T-helper 2 cell treated with Interferon-gamma antibody and Interleukin-4, amounts not matched to agents 5 μg/mL and 100 μg/mL, for 36 hours (primary cell): ENCODE measurements at regions not wholly inside any gene's neighbourhood (a gene's known extent, or its start where the extent isn't known, plus 50 kb on each side); places are given as distances from the start of the nearest gene placed in this dataset.
A peak's percentile ranks its signal among the peaks of the same experiment; 100 is the strongest.
"Not testable (repeated sequence)": the region's sequence is repeated elsewhere in the genome, so short reads cannot be mapped to it uniquely, and the experiment has no call there.

Experiments
- DNase-seq: peaks from one replicate; pipeline ENCODE4 v3.0.0; 2021; ENCODE audit warnings: low spot score
- H3K27ac Mint-ChIP-seq: one replicate; pipeline ENCODE4 v1.8.0; 2021; ENCODE audit warnings: mild to moderate bottlenecking, mixed read lengths
- H3K27me3 Mint-ChIP-seq: one replicate; pipeline ENCODE4 v1.8.0; 2021; ENCODE audit warnings: low read depth, mixed read lengths
- H3K36me3 Mint-ChIP-seq: one replicate; pipeline ENCODE4 v1.8.0; 2021; ENCODE audit warnings: low read depth, mixed read lengths
- H3K4me1 Mint-ChIP-seq: one replicate; pipeline ENCODE4 v1.8.0; 2021; ENCODE audit warnings: low read depth, mixed read lengths
- H3K4me3 Mint-ChIP-seq: one replicate; pipeline ENCODE4 v1.8.0; 2022; ENCODE audit warnings: mild to moderate bottlenecking, moderate library complexity, mixed read lengths
- H3K9me3 Mint-ChIP-seq: one replicate; pipeline ENCODE4 v1.8.0; 2021; ENCODE audit warnings: mixed read lengths

GRCh38 chr16:16956376-16956775 lies 514.4 kb downstream of the XYLT1 start:
- Mint-ChIP-seq H3K27ac (no peak overlapping the region), H3K4me3 (no peak overlapping the region), H3K4me1 (no peaks in the 10 kb centered on the region), H3K9me3 (no peaks in the 10 kb centered on the region), H3K27me3 (peaks cover 3% of the 10 kb centered on the region), H3K36me3 (no peaks in the 10 kb centered on the region)
- DNase-seq = no peak

GRCh38 chr16:16960785-16961184 lies 510.0 kb downstream of the XYLT1 start:
- Mint-ChIP-seq H3K36me3 (no peaks in the 10 kb centered on the region), H3K27ac (no peak overlapping the region), H3K4me3 (no peak overlapping the region), H3K9me3 (no peaks in the 10 kb centered on the region), H3K4me1 (no peaks in the 10 kb centered on the region), H3K27me3 (peaks cover 3% of the 10 kb centered on the region)
- no peak for DNase-seq

GRCh38 chr16:16966439-16966838 lies 504.3 kb downstream of the XYLT1 start:
- peaks cover 6% of the 10 kb centered on the region for H3K27me3 Mint-ChIP-seq
- no peak overlapping the region for H3K4me3 Mint-ChIP-seq
- no peaks in the 10 kb centered on the region for H3K9me3 Mint-ChIP-seq
- no peak for DNase-seq
- H3K36me3 Mint-ChIP-seq = no peaks in the 10 kb centered on the region
- no peak overlapping the region for H3K27ac Mint-ChIP-seq
- no peaks in the 10 kb centered on the region for H3K4me1 Mint-ChIP-seq

- Mint-ChIP-seq H3K4me3 (no peak overlapping the region), H3K27ac (no peak overlapping the region), H3K36me3 (no peaks in the 10 kb centered on the region), H3K4me1 (no peaks in the 10 kb centered on the region), H3K27me3 (peaks cover 5% of the 10 kb centered on the region), H3K9me3 (no peaks in the 10 kb centered on the region)
- no peak for DNase-seq
Measured at GRCh38 chr16:16971042-16971441, 499.7 kb downstream of the XYLT1 start.

GRCh38 chr16:16972831-16973230 lies 497.9 kb downstream of the XYLT1 start:
- Mint-ChIP-seq H3K27me3 (no peaks in the 10 kb centered on the region), H3K9me3 (no peaks in the 10 kb centered on the region), H3K27ac (no peak overlapping the region), H3K4me3 (no peak overlapping the region), H3K4me1 (no peaks in the 10 kb centered on the region), H3K36me3 (no peaks in the 10 kb centered on the region)
- no peak for DNase-seq

- no peaks in the 10 kb centered on the region for H3K36me3 Mint-ChIP-seq
- H3K27me3 Mint-ChIP-seq = no peaks in the 10 kb centered on the region
- no peaks in the 10 kb centered on the region for H3K9me3 Mint-ChIP-seq
- DNase-seq = no peak
- H3K4me1 Mint-ChIP-seq = no peaks in the 10 kb centered on the region
- no peak overlapping the region for H3K4me3 Mint-ChIP-seq
- no peak overlapping the region for H3K27ac Mint-ChIP-seq
Measured at GRCh38 chr16:16973707-16974591, 496.8 kb downstream of the XYLT1 start.

- Mint-ChIP-seq H3K9me3 (no peaks in the 10 kb centered on the region), H3K27ac (no peak overlapping the region), H3K4me1 (no peaks in the 10 kb centered on the region), H3K36me3 (no peaks in the 10 kb centered on the region), H3K4me3 (no peak overlapping the region), H3K27me3 (no peaks in the 10 kb centered on the region)
- DNase-seq = no peak
Measured at GRCh38 chr16:16982614-16983013, 488.1 kb downstream of the XYLT1 start.

- Mint-ChIP-seq H3K27ac (no peak overlapping the region), H3K27me3 (no peaks in the 10 kb centered on the region), H3K9me3 (no peaks in the 10 kb centered on the region), H3K36me3 (no peaks in the 10 kb centered on the region), H3K4me3 (no peak overlapping the region), H3K4me1 (no peaks in the 10 kb centered on the region)
- no peak for DNase-seq
Measured at GRCh38 chr16:16983582-16983981, 487.2 kb downstream of the XYLT1 start.

- not testable (repeated sequence) for H3K4me1 Mint-ChIP-seq, H3K27me3 Mint-ChIP-seq, H3K9me3 Mint-ChIP-seq, H3K4me3 Mint-ChIP-seq, DNase-seq, H3K36me3 Mint-ChIP-seq, H3K27ac Mint-ChIP-seq
Measured at GRCh38 chr16:16984091-16984490, 486.7 kb downstream of the XYLT1 start.

GRCh38 chr16:16985707-16986106 lies 485.1 kb downstream of the XYLT1 start:
- Mint-ChIP-seq H3K4me3 (no peak overlapping the region), H3K27me3 (no peaks in the 10 kb centered on the region), H3K9me3 (no peaks in the 10 kb centered on the region), H3K27ac (no peak overlapping the region), H3K36me3 (no peaks in the 10 kb centered on the region), H3K4me1 (no peaks in the 10 kb centered on the region)
- no peak for DNase-seq

- H3K27ac Mint-ChIP-seq = no peak overlapping the region
- H3K9me3 Mint-ChIP-seq = no peaks in the 10 kb centered on the region
- no peak overlapping the region for H3K4me3 Mint-ChIP-seq
- DNase-seq = no peak
- no peaks in the 10 kb centered on the region for H3K36me3 Mint-ChIP-seq
- H3K4me1 Mint-ChIP-seq = peaks cover 12% of the 10 kb centered on the region
- no peaks in the 10 kb centered on the region for H3K27me3 Mint-ChIP-seq
Measured at GRCh38 chr16:16988963-16989362, 481.8 kb downstream of the XYLT1 start.

- H3K27ac Mint-ChIP-seq = no peak overlapping the region
- DNase-seq = no peak
Measured at GRCh38 chr16:16989368-16989767, 481.4 kb downstream of the XYLT1 start.

GRCh38 chr16:16991711-16992110 lies 479.0 kb downstream of the XYLT1 start:
- H3K36me3 Mint-ChIP-seq = no peaks in the 10 kb centered on the region
- no peak for DNase-seq
- H3K27me3 Mint-ChIP-seq = peaks cover 4% of the 10 kb centered on the region
- no peaks in the 10 kb centered on the region for H3K9me3 Mint-ChIP-seq
- peaks cover 12% of the 10 kb centered on the region for H3K4me1 Mint-ChIP-seq
- no peak overlapping the region for H3K4me3 Mint-ChIP-seq
- no peak overlapping the region for H3K27ac Mint-ChIP-seq

More at GRCh38 chr16:16989368-16989767, 481.4 kb downstream of the XYLT1 start:
- Mint-ChIP-seq H3K4me3 (no peak overlapping the region), H3K4me1 (peaks cover 12% of the 10 kb centered on the region), H3K36me3 (no peaks in the 10 kb centered on the region), H3K27me3 (no peaks in the 10 kb centered on the region), H3K9me3 (no peaks in the 10 kb centered on the region)

- Mint-ChIP-seq H3K27ac (peak overlapping the region; percentile 35), H3K27me3 (peaks cover 4% of the 10 kb centered on the region), H3K4me1 (peaks cover 12% of the 10 kb centered on the region), H3K36me3 (no peaks in the 10 kb centered on the region), H3K4me3 (peak overlapping the region; percentile 54), H3K9me3 (no peaks in the 10 kb centered on the region)
- no peak for DNase-seq
Measured at GRCh38 chr16:16992975-16993765, 477.6 kb downstream of the XYLT1 start.
